Kidney (tissue), 13 donors: ENCODE measurements at regions not wholly inside any gene's neighbourhood (a gene's known extent, or its start where the extent isn't known, plus 50 kb on each side); places are given as distances from the start of the nearest gene placed in this dataset.
A peak's percentile ranks its signal among the peaks of the same experiment; 100 is the strongest.

ENCODE experiments used
- DNase-seq, 5 donors: peaks; one replicate each; pipeline ENCODE4 v3.0.0-alpha.2; 2013 to 2020
- FAIRE-seq: peaks from 2 replicates; lab custom pipeline; 2012; peaks lifted over from hg19 to GRCh38; lab: Jason Lieb, UNC
- H3K27ac ChIP-seq, 2 donors: one replicate each; pipeline ENCODE4 v1.7.0; 2013; ENCODE audit warnings: low read depth in 2 of 2, low read length in 2 of 2, inconsistent platforms in 1 of 2
- H3K27me3 ChIP-seq: one replicate; pipeline ENCODE4 v1.7.1; 2013; ENCODE audit warnings: low read length, inconsistent platforms; ENCODE audit not compliant: control insufficient read depth, insufficient read depth
- H3K36me3 ChIP-seq, 3 donors: one replicate each; pipeline versions ENCODE4 v1.7.0 to v1.7.1; 2013; ENCODE audit warnings: low read length in 3 of 3, control low read depth in 1 of 3, inconsistent platforms in 1 of 3; ENCODE audit not compliant: insufficient read depth in 3 of 3, control insufficient read depth in 2 of 3
- H3K4me1 ChIP-seq, 3 donors: one replicate each; pipeline versions ENCODE4 v1.7.0 to v1.7.1; 2013; ENCODE audit warnings: low read length in 3 of 3, inconsistent platforms in 1 of 3, low read depth in 1 of 3; ENCODE audit not compliant: control insufficient read depth in 2 of 3, insufficient read depth in 2 of 3
- H3K4me3 ChIP-seq, 3 donors: one replicate each; pipeline versions ENCODE4 v1.7.0 to v1.8.1; 2013; ENCODE audit warnings: low read length in 3 of 3, control low read depth in 1 of 3, inconsistent platforms in 1 of 3
- H3K9ac ChIP-seq, 3 donors: one replicate each; pipeline versions ENCODE4 v1.7.0 to v1.7.1; 2013; ENCODE audit warnings: low read length in 3 of 3, control low read depth in 1 of 3, inconsistent platforms in 1 of 3
- H3K9me3 ChIP-seq, 3 donors: one replicate each; pipeline versions ENCODE4 v1.7.0 to v1.7.1; 2013; ENCODE audit warnings: low read length in 3 of 3, control low read depth in 1 of 3, inconsistent platforms in 1 of 3; ENCODE audit not compliant: control insufficient read depth in 2 of 3, insufficient read depth in 1 of 3
- CTCF ChIP-seq: IDR thresholded peaks from 3 replicates; pipeline ENCODE4 v1.5.1; 2012; ENCODE audit warnings: mild to moderate bottlenecking, moderate library complexity, borderline replicate concordance; ENCODE audit not compliant: insufficient read depth; ENCODE audit errors: extremely low read depth
- intact Hi-C: fragments of 100-400 bp; cut with DNase I; formaldehyde crosslinking; loops from one replicate; pipeline ENCODE4 v1.11.1; 2022
- donor health status: control.
- donor health status: control.
- donor health status: control.
- donor health status: control.
- donor health status: control.
- donor health status: DM: yes; HTN: yes; CAD: no.
- donor health status: Normal renal cell carcinoma (clear cell type).

- H3K4me1 ChIP-seq, result peaks cover 0 to 4% (median 0%) of the 10 kb centered on the region in 3 donors
- DNase-seq (peak in 4 of 5 donors; percentile 66 to 86 (median 78)), FAIRE-seq (no peak)
- H3K36me3 ChIP-seq, result no peaks in the 10 kb centered on the region
- no peak overlapping the region for H3K9ac ChIP-seq
- no peak overlapping the region for H3K4me3 ChIP-seq
- no peak for TF ChIP-seq CTCF
- no peaks in the 10 kb centered on the region for H3K9me3 ChIP-seq
- intact Hi-C loops, result no loop called here
- no peak overlapping the region for H3K27ac ChIP-seq
- H3K27me3 ChIP-seq, result no peaks in the 10 kb centered on the region
Observed at GRCh38 chr9:16102154-16102553, 549.3 kb downstream of the CCDC171 start.

- H3K36me3 ChIP-seq, result no peaks in the 10 kb centered on the region
- H3K4me3 ChIP-seq, result no peak overlapping the region
- DNase-seq, result peak; percentile 66 to 89 (median 76)
- H3K4me1 ChIP-seq, result peaks cover 0 to 4% (median 0%) of the 10 kb centered on the region in 3 donors
- intact Hi-C loops, result no loop called here
- FAIRE-seq, result no peak
- no peak for TF ChIP-seq CTCF
- H3K9me3 ChIP-seq, result no peaks in the 10 kb centered on the region
- H3K27ac ChIP-seq, result no peak overlapping the region
- no peak overlapping the region for H3K9ac ChIP-seq
- H3K27me3 ChIP-seq, result no peaks in the 10 kb centered on the region
Observed at GRCh38 chr9:16103620-16104397, 551.0 kb downstream of the CCDC171 start.

- intact Hi-C loops, result no loop called here
- no peaks in the 10 kb centered on the region for H3K36me3 ChIP-seq
- no peak overlapping the region for H3K9ac ChIP-seq
- H3K27ac ChIP-seq, result no peak overlapping the region
- no peaks in the 10 kb centered on the region for H3K9me3 ChIP-seq
- FAIRE-seq (no peak), DNase-seq (peak in 2 of 5 donors; percentile 43 to 54)
- H3K27me3 ChIP-seq, result no peaks in the 10 kb centered on the region
- H3K4me3 ChIP-seq, result no peak overlapping the region
- no peak for TF ChIP-seq CTCF
- H3K4me1 ChIP-seq, result peaks cover 0 to 4% (median 0%) of the 10 kb centered on the region in 3 donors
Observed at GRCh38 chr9:16105168-16106020, 552.6 kb downstream of the CCDC171 start.
